GM23338 (cell line): ENCODE measurements at regions not wholly inside any gene's neighbourhood (a gene's known extent, or its start where the extent isn't known, plus 50 kb on each side); places are given as distances from the start of the nearest gene placed in this dataset.

Source experiments
- ATAC-seq: fragments of 200-7000 bp; cut with Tn5 transposase; 3 replicates; pipeline ENCODE4 v1.9.1; 2020
- DNase-seq: peaks from one replicate; pipeline ENCODE4 v3.0.0-alpha.2; 2015; ENCODE audit warnings: low spot score
- H2AFZ ChIP-seq: fragments of 200-600 bp; sonication (generic); 2 replicates; pipeline ENCODE4 v1.8.0; 2016; ENCODE audit warnings: antibody characterized with exemption, mild to moderate bottlenecking, moderate library complexity
- H3F3A ChIP-seq: fragments of 200-600 bp; sonication (generic); replicated peaks from 2 replicates; pipeline ENCODE4 v1.8.0; 2017; ENCODE audit warnings: antibody characterized with exemption, mixed run types, low read depth
- H3K27ac ChIP-seq: fragments of 200-600 bp; sonication (generic); 2 replicates; pipeline ENCODE4 v1.6.1; 2016; ENCODE audit warnings: low read depth
- H3K27me3 ChIP-seq: fragments of 200-600 bp; sonication (generic); 2 replicates; pipeline ENCODE4 v1.8.0; 2016; ENCODE audit warnings: mild to moderate bottlenecking, mixed run types, moderate library complexity; ENCODE audit not compliant: insufficient read depth
- H3K36me3 ChIP-seq: fragments of 200-600 bp; sonication (generic); 2 replicates; pipeline ENCODE4 v1.8.0; 2016; ENCODE audit warnings: mild to moderate bottlenecking; ENCODE audit not compliant: insufficient read depth
- H3K4me1 ChIP-seq: fragments of 200-600 bp; sonication (generic); 2 replicates; pipeline ENCODE4 v1.8.0; 2016; ENCODE audit warnings: mild to moderate bottlenecking, moderate library complexity; ENCODE audit not compliant: insufficient read depth
- H3K4me2 ChIP-seq: fragments of 200-600 bp; sonication (generic); 2 replicates; pipeline ENCODE4 v1.7.1; 2017; ENCODE audit warnings: mixed run types
- H3K4me3 ChIP-seq: fragments of 200-600 bp; sonication (generic); 2 replicates; pipeline ENCODE4 v1.6.1; 2016; ENCODE audit warnings: mixed run types
- H3K79me2 ChIP-seq: fragments of 200-600 bp; sonication (generic); replicated peaks from 2 replicates; pipeline ENCODE4 v1.8.0; 2017; ENCODE audit warnings: mild to moderate bottlenecking; ENCODE audit not compliant: insufficient read depth
- H3K9me2 ChIP-seq: fragments of 200-600 bp; sonication (generic); 2 replicates; pipeline ENCODE4 v1.8.0; 2017; ENCODE audit not compliant: insufficient read depth
- H4K20me1 ChIP-seq: fragments of 200-600 bp; sonication (generic); replicated peaks from 2 replicates; pipeline ENCODE4 v1.8.0; 2017; ENCODE audit warnings: mild to moderate bottlenecking; ENCODE audit not compliant: insufficient read depth
- H3K27ac Mint-ChIP-seq: 2 replicates; pipeline ENCODE4 v1.8.0; 2020; ENCODE audit warnings: inconsistent platforms, mild to moderate bottlenecking, moderate library complexity, mixed read lengths
- H3K27me3 Mint-ChIP-seq: 3 replicates; pipeline ENCODE4 v1.8.0; 2022; ENCODE audit warnings: low read depth, mild to moderate bottlenecking, moderate library complexity, mixed read lengths, inconsistent platforms; ENCODE audit not compliant: insufficient read depth, poor library complexity
- H3K36me3 Mint-ChIP-seq: 3 replicates; pipeline ENCODE4 v1.8.0; 2021; ENCODE audit warnings: low read depth, mild to moderate bottlenecking, inconsistent platforms, moderate library complexity, mixed read lengths
- H3K4me1 Mint-ChIP-seq: 3 replicates; pipeline ENCODE4 v1.8.0; 2020; ENCODE audit warnings: mild to moderate bottlenecking, inconsistent platforms, mixed read lengths
- H3K4me3 Mint-ChIP-seq: 3 replicates; pipeline ENCODE4 v1.8.0; 2021; ENCODE audit warnings: moderate library complexity, mild to moderate bottlenecking, inconsistent platforms, mixed read lengths
- H3K9me3 Mint-ChIP-seq: 3 replicates; pipeline ENCODE4 v1.8.0; 2020; ENCODE audit warnings: moderate library complexity, mild to moderate bottlenecking, inconsistent platforms, mixed read lengths
- CREB1 ChIP-seq: fragments of 250-450 bp; sonication (Bioruptor Pico); IDR thresholded peaks from 2 replicates; pipeline ENCODE4 v1.5.0; 2020; ENCODE audit warnings: low read depth, mild to moderate bottlenecking, moderate library complexity
- CTCF ChIP-seq, 2 experiments: fragments of 200-600 bp in 1 of 2; sonication (generic) in 1 of 2; conservative IDR thresholded peaks; 2 replicates each; pipeline versions ENCODE4 v1.5.1 to v1.6.1; 2016 to 2017; ENCODE audit warnings: antibody characterized with exemption in 2 of 2, low read depth in 2 of 2, mild to moderate bottlenecking in 2 of 2, moderate library complexity in 1 of 2
- ETS1 ChIP-seq: IDR thresholded peaks from 2 replicates; pipeline ENCODE4 v1.6.1; 2016; ENCODE audit warnings: antibody characterized with exemption
- EZH2 ChIP-seq: fragments of 200-600 bp; sonication (generic); IDR thresholded peaks from one replicate; pipeline ENCODE4 v1.8.0; 2017; ENCODE audit warnings: antibody characterized with exemption, mild to moderate bottlenecking, low read depth; ENCODE audit not compliant: unreplicated experiment
- EZH2phosphoT487 ChIP-seq: fragments of 200-600 bp; sonication (generic); IDR thresholded peaks from one replicate; pipeline ENCODE4 v1.8.1; 2018; ENCODE audit warnings: antibody characterized with exemption; ENCODE audit not compliant: unreplicated experiment
- JUNB ChIP-seq: IDR thresholded peaks from one replicate; pipeline ENCODE4 v1.6.1; 2016; ENCODE audit warnings: antibody characterized with exemption; ENCODE audit not compliant: unreplicated experiment
- NANOG ChIP-seq: IDR thresholded peaks from 2 replicates; pipeline ENCODE4 v1.6.1; 2016; ENCODE audit warnings: antibody characterized with exemption, borderline replicate concordance
- REST ChIP-seq: IDR thresholded peaks from one replicate; pipeline ENCODE4 v1.6.1; 2018; ENCODE audit warnings: antibody characterized with exemption; ENCODE audit not compliant: unreplicated experiment
- STAT1 ChIP-seq: IDR thresholded peaks from one replicate; pipeline ENCODE4 v1.6.1; 2016; ENCODE audit warnings: antibody characterized with exemption; ENCODE audit not compliant: unreplicated experiment
- ZNF114 ChIP-seq: fragments of 250-450 bp; sonication (Bioruptor Pico); IDR thresholded peaks from 2 replicates; pipeline ENCODE4 v1.5.0; 2020; ENCODE audit warnings: mild to moderate bottlenecking, moderate library complexity
- ZNF331 ChIP-seq: fragments of 250-450 bp; sonication (Bioruptor Pico); IDR thresholded peaks from 2 replicates; pipeline ENCODE4 v1.5.0; 2020; ENCODE audit warnings: low read depth, mild to moderate bottlenecking, moderate library complexity
- ZNF462 ChIP-seq: fragments of 250-450 bp; sonication (Bioruptor Pico); IDR thresholded peaks from 2 replicates; pipeline ENCODE4 v1.5.0; 2020; ENCODE audit warnings: mild to moderate bottlenecking, moderate library complexity

GRCh38 chr5:143472576-143472975, 69.1 kb upstream of the NR3C1 start:
- no peaks in the 10 kb centered on the region for H3K9me3 Mint-ChIP-seq
- Histone ChIP-seq H2AFZ (no peak overlapping the region), H3K4me2 (no peak overlapping the region), H3K27me3 (no peaks in the 10 kb centered on the region), H3K27ac (no peak overlapping the region), H3K79me2 (no peaks in the 10 kb centered on the region), H3K36me3 (no peaks in the 10 kb centered on the region), H3K9me2 (no peaks in the 10 kb centered on the region; the same call in 1 of the 2 replicates), H3K4me1 (no peaks in the 10 kb centered on the region), H3K4me3 (no peak overlapping the region), H4K20me1 (no peaks in the 10 kb centered on the region), H3F3A (no peaks in the 10 kb centered on the region)
- TF ChIP-seq ETS1, result no peak
- no peak for TF ChIP-seq ZNF331 (CRISPR knock-in tag)
- no peak for TF ChIP-seq CREB1 (CRISPR knock-in tag)
- TF ChIP-seq ZNF462 (CRISPR knock-in tag), result no peak
- no peak for TF ChIP-seq STAT1
- no peak for TF ChIP-seq JUNB
- no peak for TF ChIP-seq EZH2phosphoT487
- TF ChIP-seq NANOG, result no peak
- TF ChIP-seq REST, result no peak
- TF ChIP-seq ZNF114 (CRISPR knock-in tag), result no peak
- TF ChIP-seq EZH2, result no peak
- TF ChIP-seq CTCF (conservative IDR thresholded peaks at IDR 0.05; ENCODE audit: low read depth in 2 of 2), result no peak
- DNase-seq (no peak), ATAC-seq (no peak)
- no peaks in the 10 kb centered on the region for H3K36me3 Mint-ChIP-seq
- no peak overlapping the region for H3K4me3 Mint-ChIP-seq
- H3K4me1 Mint-ChIP-seq, result no peaks in the 10 kb centered on the region
- no peaks in the 10 kb centered on the region for H3K27me3 Mint-ChIP-seq
- H3K27ac Mint-ChIP-seq, result no peak overlapping the region
